Pancreas (tissue), 10 donors: ENCODE measurements at regions not wholly inside any gene's neighbourhood (a gene's known extent, or its start where the extent isn't known, plus 50 kb on each side); places are given as distances from the start of the nearest gene placed in this dataset.

Experiments
- ATAC-seq, 4 donors: fragments of 200-7000 bp; cut with Tn5 transposase; one replicate each; pipeline versions ENCODE4 v1.8.0 to v1.9.1; 2020; ENCODE audit warnings: mild to moderate bottlenecking in 4 of 4, moderate library complexity in 4 of 4
- DNase-seq, 6 donors: peaks; one replicate each; pipeline ENCODE4 v3.0.0-alpha.2; 2020
- FAIRE-seq: peaks from 2 replicates; lab custom pipeline; 2012; peaks lifted over from hg19 to GRCh38; lab: Jason Lieb, UNC
- H3K27ac ChIP-seq, 4 donors: fragments of 200-600 bp; sonication (generic); 1 replicate in 3 of 4; 2 replicates in 1 of 4; pipeline versions ENCODE4 v1.5.0 to v1.8.0; 2020
- H3K27me3 ChIP-seq, 4 donors: fragments of 200-600 bp; one replicate each; pipeline ENCODE4 v1.8.0; 2021
- H3K36me3 ChIP-seq, 3 donors: fragments of 200-600 bp; sonication (generic) in 1 of 3; one replicate each; pipeline versions ENCODE4 v1.5.0 to v1.8.0; 2020 to 2021
- H3K4me1 ChIP-seq, 3 donors: fragments of 200-600 bp; one replicate each; pipeline ENCODE4 v1.8.0; 2021
- H3K4me3 ChIP-seq, 4 donors: fragments of 200-600 bp; sonication (generic) in 2 of 4; one replicate each; pipeline versions ENCODE4 v1.5.0 to v1.8.0; 2020 to 2021
- H3K9me3 ChIP-seq, 4 donors: fragments of 200-600 bp; one replicate each; pipeline ENCODE4 v1.8.0; 2021
- WGBS, 2 donors: extraction: QIAGEN DNeasy Blood & Tissue Kit; methylation state at CpG; one replicate each; pipeline ENCODE4 v1.1.7; 2013; 5-methylcytosine and 5-hydroxymethylcytosine counted together
- intact Hi-C, 3 donors: fragments of 100-400 bp; cut with DNase I; formaldehyde crosslinking; loops; one replicate each; pipeline versions ENCODE4 v1.11.1 to v1.14.2; 2022
- TF ChIP-seq, protein P1 (sequence below), 4 donors: fragments of 200-600 bp; sonication (generic) in 3 of 4; IDR thresholded peaks; one replicate each; pipeline versions ENCODE4 v1.5.0 to v1.8.0; 2021; ENCODE audit warnings: antibody characterized with exemption in 4 of 4
- donor health status: healthy with polysubstance abuse.
- donor health status: DM: no; HTN: no; CAD: no; lungs with moderate emphysema.
- donor health status: DM: no; HTN: no; CAD: no.
- donor health status: control.
- donor health status: control.
- donor health status: Bipolar disorder and iron deficiency.
- donor health status: DM: yes; HTN: yes; CAD: no.
- donor health status: DM: no; HTN: no; CAD: no.
- donor health status: DM: no; HTN: no; CAD: no.
- donor health status: DM: yes; HTN: yes; CAD: no.

GRCh38 chr3:26058901-26059321 is 269.0 kb downstream of the OXSM start:
- TF ChIP-seq, protein P1, sequence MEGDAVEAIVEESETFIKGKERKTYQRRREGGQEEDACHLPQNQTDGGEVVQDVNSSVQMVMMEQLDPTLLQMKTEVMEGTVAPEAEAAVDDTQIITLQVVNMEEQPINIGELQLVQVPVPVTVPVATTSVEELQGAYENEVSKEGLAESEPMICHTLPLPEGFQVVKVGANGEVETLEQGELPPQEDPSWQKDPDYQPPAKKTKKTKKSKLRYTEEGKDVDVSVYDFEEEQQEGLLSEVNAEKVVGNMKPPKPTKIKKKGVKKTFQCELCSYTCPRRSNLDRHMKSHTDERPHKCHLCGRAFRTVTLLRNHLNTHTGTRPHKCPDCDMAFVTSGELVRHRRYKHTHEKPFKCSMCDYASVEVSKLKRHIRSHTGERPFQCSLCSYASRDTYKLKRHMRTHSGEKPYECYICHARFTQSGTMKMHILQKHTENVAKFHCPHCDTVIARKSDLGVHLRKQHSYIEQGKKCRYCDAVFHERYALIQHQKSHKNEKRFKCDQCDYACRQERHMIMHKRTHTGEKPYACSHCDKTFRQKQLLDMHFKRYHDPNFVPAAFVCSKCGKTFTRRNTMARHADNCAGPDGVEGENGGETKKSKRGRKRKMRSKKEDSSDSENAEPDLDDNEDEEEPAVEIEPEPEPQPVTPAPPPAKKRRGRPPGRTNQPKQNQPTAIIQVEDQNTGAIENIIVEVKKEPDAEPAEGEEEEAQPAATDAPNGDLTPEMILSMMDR (IDR thresholded peaks at IDR 0.05) = no peak
- Histone ChIP-seq H3K27me3 (no peaks in the 10 kb centered on the region), H3K36me3 (no peaks in the 10 kb centered on the region), H3K9me3 (no peaks in the 10 kb centered on the region), H3K27ac (no peak overlapping the region), H3K4me3 (no peak overlapping the region), H3K4me1 (no peaks in the 10 kb centered on the region)
- intact Hi-C loops = no loop called here
- DNase-seq (no peak), ATAC-seq (peak in 1 of 4 donors; percentile 44), FAIRE-seq (no peak)
- 8 to 15% methylated on average over 4 of the region's 4 CpGs for WGBS, 2 donors

- Histone ChIP-seq H3K4me1 (no peaks in the 10 kb centered on the region), H3K36me3 (no peaks in the 10 kb centered on the region), H3K4me3 (no peak overlapping the region), H3K9me3 (no peaks in the 10 kb centered on the region), H3K27ac (no peak overlapping the region), H3K27me3 (no peaks in the 10 kb centered on the region)
- no peak for ATAC-seq
- TF ChIP-seq, protein P1 (IDR thresholded peaks at IDR 0.05) = no peak
- FAIRE-seq = no peak
- intact Hi-C loops = no loop called here
- no peak for DNase-seq
Observed at GRCh38 chr3:26061947-26062346, 272.1 kb downstream of the OXSM start.

GRCh38 chr3:26064297-26064696 is 274.4 kb downstream of the OXSM start:
- Histone ChIP-seq H3K4me1 (no peaks in the 10 kb centered on the region), H3K27ac (no peak overlapping the region), H3K27me3 (no peaks in the 10 kb centered on the region), H3K9me3 (no peaks in the 10 kb centered on the region), H3K4me3 (no peak overlapping the region), H3K36me3 (no peaks in the 10 kb centered on the region)
- intact Hi-C loops = no loop called here
- WGBS, 2 donors = 59 to 72% methylated on average over 1 of the region's 1 CpG
- TF ChIP-seq, protein P1 (IDR thresholded peaks at IDR 0.05) = no peak
- no peak for ATAC-seq
- FAIRE-seq = no peak
- DNase-seq = no peak

- intact Hi-C loops = no loop called here
- TF ChIP-seq, protein P1 (IDR thresholded peaks at IDR 0.05) = no peak
- Histone ChIP-seq H3K4me1 (no peaks in the 10 kb centered on the region), H3K36me3 (no peaks in the 10 kb centered on the region), H3K9me3 (no peaks in the 10 kb centered on the region), H3K27me3 (no peaks in the 10 kb centered on the region), H3K27ac (no peak overlapping the region), H3K4me3 (no peak overlapping the region)
- FAIRE-seq (no peak), DNase-seq (no peak), ATAC-seq (no peak)
- 52 to 64% methylated on average over 4 of the region's 4 CpGs for WGBS, 2 donors
Observed at GRCh38 chr3:26068890-26069289, 279.0 kb downstream of the OXSM start.

DNA sequence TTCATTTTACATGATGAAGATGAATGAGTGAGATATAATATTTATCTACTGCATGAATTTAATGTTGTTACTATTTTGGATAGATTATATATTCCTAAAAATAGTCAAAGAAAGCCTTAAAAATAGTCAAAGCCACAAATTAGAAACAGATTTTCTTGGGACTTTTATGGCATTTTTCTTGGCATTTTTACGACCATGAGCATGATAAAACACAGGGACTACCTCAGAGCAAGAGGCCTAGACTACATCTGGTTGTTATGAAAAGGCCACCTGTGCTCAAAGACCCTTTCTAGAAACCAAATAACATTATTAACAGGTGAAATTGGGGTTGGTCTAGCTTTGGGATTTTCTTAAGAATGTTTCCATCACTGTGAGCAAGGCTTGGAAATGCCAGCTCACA is 281.0 kb downstream of the OXSM start:
- TF ChIP-seq, protein P1 (IDR thresholded peaks at IDR 0.05) = no peak
- Histone ChIP-seq H3K36me3 (no peaks in the 10 kb centered on the region), H3K27me3 (no peaks in the 10 kb centered on the region), H3K4me1 (no peaks in the 10 kb centered on the region), H3K9me3 (no peaks in the 10 kb centered on the region), H3K27ac (no peak overlapping the region), H3K4me3 (no peak overlapping the region)
- 58 to 78% methylated on average over 1 of the region's 1 CpG for WGBS, 2 donors
- intact Hi-C loops = no loop called here
- FAIRE-seq = no peak
- DNase-seq = no peak
- no peak for ATAC-seq
